GM19397 (cell line): ENCODE measurements at regions not wholly inside any gene's neighbourhood (a gene's known extent, or its start where the extent isn't known, plus 50 kb on each side); places are given as distances from the start of the nearest gene placed in this dataset.
"Not testable (repeated sequence)": the region's sequence is repeated elsewhere in the genome, so short reads cannot be mapped to it uniquely, and the experiment has no call there.

Experiments used
- ATAC-seq: cut with Tn5 transposase; IDR thresholded peaks from one replicate; pipeline ENCODE4 v1.9.1; 2021; ENCODE audit warnings: mild to moderate bottlenecking, moderate library complexity; ENCODE audit not compliant: unreplicated experiment

DNA sequence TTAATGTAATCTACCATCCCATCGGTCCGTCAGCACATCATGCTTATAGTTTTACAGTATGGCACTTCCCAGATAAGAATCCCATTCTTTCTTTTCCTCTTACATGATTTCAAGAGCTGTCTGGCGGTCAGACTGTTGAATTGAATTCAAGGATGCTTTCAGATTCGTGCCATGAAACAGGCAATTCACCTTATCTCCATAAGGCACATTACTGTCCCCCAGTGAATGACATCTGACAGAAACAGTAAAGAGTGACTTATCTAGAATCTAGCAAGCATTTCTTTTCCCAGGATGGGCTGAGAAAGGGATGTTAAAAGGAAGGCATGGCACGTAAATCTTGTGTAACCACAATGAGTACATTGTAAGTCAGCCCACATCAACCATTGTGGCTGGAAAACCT, 61.1 kb upstream of the SEM1 start:
- ATAC-seq, result no peak

DNA sequence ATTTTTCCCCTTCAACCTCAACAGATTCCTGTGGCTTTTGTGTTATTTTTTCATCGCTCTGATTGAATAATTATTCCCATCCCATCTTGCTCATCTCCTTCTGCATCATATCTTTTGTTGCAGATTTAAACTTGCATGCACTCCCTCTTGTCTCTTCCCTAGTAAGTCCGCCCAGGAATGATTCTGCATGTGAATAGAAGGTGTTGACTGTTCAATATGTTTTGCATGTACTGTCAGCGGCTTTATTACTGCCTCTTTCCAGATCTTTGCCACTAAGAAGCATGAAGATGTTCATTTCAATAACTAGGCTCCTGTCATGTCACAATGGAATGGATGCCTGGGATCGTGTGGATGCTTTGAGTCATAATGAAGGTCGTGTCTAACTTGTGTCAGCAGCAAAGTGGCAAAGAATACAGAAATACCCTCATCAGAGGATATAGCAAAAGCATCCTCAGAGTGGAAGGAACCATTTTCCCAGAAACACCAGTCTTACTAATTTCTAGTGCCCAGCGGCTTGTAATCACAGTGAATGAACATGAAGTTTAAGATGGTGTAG, 62.6 kb upstream of the SEM1 start:
- ATAC-seq, result no peak

DNA sequence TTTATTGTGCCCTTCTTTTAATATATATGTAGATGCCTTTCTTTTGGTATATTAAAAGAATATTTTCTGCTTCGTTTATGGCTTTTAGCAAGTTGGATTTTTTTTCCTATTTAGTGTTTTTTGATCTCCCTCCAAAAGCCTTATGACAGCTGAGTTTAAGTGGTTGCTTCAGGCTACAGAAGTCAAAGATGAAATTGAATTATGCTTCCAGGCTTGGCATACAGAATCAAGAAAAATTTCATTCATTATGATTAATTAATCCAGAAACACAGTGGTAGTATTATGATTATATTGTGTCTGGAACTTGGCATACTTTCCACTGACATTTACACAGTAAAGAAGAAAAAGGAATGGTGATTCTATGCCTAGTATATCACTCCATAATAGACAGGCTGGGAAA, 63.8 kb upstream of the SEM1 start:
- ATAC-seq, result no peak

DNA sequence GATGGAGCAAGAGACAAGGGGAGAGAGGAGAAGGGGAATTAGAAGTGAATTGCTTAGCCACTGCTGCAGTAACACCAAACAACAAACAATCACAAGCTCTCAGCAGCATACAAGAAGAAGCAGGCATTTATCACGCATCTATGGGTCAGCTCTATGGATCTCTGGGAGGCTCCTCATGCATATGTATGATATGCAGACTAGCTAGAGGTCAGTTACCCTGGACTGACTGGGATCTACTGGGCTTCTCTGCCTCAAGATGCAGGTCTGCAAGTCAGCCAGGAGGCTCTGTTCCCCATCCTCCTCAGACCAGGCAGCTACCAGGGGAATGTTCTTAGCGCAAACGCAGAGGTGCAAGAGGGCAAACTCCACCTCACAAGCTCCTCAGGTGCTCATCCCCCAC, 64.7 kb upstream of the SEM1 start:
- no peak for ATAC-seq

DNA sequence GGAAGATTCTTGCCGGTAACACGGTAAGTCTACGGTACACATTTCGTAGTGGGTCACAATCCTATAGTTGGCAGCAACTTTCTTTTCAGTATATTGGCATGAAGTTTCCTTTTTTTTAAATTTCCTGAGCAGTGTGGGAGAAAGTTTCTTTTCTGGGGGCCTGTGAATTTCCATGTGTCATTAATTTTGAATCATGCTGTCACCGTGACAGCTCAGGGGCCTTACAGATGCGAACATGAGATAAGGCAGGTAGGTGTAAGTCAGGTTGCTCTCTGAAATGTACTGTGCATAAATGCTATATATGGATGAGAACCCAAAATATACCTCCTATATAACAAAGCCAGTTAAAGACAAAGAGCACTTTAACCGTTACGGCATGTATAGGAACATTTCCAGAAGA, 65.4 kb upstream of the SEM1 start:
- no peak for ATAC-seq

DNA sequence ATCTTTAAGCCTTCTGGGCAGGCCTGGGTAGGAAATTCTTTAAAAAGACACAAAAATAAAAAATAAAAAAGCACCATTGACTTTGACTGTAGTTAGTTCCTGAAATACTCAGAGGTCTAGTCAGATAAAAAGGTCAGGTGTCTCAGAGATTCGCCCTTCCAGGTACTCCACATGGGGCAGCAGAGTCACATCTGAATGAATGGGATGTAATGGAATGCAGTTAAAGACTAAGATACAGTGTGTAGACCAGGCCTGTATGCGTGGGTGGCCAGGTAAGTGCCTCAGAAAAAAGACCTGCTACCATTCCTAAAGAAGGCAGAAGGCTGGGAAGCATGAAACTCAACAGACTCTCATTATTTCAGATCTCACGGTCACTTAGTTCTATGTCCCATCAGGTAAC, 68.6 kb upstream of the SEM1 start:
- no peak for ATAC-seq

DNA sequence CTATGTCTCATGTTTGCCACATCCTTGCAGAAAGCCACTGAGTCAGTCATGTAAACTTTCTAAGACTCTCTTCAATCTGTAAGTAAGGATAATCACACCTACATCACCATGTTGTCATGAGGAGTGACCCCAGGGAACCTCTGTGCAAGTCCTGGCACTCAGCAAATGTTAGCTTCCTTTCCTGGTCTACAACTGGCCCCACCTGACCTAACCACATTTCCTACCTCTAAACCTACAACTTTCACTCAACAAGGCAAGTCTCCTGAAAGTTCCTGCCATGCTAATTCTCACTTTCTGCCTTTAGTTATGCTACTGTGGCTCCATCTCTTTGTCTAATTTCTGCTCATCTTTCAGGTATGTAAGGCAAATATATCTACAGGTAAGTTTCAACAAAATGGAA, 72.3 kb upstream of the SEM1 start:
- no peak for ATAC-seq

DNA sequence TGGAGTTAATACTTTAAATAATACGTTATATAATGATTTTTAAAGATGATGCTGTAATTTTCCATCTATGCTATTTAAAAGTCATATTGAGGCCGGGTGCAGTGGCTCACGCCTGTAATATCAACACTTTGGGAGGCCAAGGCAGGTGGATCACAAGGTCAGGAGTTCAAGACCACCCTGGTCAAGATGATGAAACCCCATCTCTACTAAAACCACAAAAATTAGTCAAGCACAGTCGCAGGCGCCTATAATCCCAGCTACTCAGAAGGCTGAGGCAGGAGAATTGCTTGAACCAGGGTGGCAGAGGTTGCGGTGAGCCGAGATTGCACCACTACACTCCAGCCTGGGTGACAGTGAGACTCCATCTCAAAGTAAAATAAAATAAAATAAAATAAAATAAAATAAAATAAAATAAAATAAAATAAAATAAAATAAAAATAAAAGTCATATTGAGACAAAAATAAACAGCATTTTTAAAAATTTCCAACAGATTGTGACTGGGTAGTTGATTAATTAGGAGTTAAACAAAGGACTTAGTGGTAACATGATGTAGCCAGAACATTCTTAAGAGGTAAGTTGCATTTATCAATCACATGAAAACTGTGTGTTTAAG, 73.1 kb upstream of the SEM1 start:
- not testable (repeated sequence) for ATAC-seq

DNA sequence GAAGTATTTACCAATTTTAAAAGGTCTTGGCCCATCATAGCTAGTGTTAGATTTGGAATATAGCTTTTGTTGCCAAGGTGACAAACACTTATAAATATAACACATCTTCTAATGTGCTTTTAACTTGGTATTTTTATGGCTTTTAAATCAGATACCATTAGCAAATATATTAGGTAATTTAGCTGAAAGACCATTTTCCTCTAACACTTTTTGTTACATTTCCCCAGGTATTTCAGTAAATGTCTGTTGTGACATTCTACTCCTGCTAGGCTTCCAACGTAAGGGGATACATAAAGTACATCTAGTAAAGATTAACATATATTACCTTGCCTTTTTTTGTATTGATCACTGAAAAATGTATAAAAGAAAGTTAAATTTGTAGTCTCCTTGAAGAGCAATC, 75.0 kb upstream of the SEM1 start:
- ATAC-seq, result no peak

DNA sequence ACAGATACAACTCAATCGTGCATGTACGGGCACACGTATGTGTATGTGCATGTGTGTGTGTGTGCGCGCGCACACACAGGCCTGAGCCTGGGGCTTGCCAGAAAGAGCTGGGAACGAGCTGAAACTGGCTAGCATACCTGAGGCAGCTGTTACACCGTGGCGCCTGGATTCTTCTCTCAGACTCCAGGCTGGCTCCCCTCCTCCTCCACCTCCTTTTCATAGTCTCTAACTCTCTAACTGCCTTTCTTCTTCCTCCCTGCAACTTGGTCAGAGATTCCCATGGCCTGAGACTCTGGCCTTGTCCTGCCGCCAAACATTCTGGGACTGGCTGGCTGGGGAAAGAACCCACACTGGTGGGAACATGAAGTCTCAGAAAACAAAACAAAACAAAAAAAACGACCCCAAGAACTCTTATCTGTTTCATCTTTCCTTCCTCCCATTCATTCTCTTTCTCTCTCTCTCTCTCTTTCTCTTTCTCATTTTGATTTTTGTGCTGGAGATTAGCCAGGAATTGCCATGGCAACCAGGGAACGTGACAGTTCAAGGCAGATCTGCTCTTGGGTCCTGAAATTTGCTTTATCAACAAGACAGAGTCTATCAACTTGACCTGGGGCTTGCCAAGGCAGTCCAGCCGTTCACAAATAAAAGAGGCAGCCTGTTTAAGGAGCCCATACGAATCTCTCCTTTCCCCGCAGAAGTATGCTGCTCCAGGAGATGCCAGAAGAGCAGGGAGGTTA, 76.8 kb upstream of the SEM1 start:
- no peak for ATAC-seq

DNA sequence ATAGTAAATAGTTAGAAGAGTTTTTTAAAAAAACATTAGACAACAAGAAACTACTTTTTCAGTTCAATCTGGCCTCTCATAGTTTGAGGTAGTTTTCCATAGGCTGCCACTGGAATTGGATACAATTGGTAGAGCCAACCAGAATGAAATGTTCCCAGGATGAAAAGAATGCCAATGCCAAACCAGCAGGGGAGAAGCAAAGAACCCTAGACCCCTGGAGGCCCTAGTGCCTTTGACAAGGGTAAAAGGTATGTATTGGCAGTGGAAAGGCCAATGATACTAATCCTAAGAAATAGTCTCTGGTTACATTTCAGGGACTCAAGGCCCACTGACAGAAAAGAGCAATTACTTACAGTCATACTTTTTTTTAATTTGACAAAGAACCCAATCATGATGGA, 77.4 kb upstream of the SEM1 start:
- no peak for ATAC-seq

DNA sequence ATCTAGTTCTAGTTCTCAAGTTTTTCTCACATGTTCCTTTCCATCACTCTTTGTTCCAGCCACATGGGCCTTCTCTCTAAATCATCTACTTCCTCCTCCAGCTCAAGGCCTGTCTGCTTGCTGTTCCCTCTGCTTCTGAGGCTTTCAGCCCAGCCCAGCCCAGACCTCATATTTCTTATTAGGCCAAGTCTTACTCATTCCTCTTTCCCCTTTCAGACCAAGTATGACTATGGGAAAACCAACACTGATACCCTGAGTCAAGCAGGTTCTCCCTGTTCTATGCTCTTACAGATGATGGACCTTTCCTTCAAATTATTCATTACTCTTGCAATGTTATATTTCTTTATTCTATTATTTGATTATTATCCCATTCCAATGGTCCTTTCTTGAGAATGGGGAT, 80.3 kb upstream of the SEM1 start:
- no peak for ATAC-seq

DNA sequence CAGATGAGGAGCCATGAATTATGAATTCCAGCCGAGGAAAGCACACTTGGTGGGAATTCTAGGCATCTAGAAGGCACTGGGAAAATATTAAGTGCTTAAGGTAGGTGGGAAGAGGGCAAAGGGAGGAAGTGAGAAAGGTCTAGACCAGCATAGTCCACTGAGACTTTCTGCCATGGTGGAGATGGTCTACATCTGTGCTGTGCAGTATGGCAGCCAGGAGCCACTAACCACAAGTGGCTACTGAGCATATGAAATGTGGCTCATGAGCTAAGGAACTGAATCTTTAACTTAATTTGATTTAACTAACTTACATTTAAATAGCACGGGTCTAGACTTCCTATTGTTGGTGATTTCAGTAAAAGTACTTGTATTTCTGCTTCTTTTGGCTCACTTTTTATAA, 82.5 kb upstream of the SEM1 start:
- no peak for ATAC-seq

DNA sequence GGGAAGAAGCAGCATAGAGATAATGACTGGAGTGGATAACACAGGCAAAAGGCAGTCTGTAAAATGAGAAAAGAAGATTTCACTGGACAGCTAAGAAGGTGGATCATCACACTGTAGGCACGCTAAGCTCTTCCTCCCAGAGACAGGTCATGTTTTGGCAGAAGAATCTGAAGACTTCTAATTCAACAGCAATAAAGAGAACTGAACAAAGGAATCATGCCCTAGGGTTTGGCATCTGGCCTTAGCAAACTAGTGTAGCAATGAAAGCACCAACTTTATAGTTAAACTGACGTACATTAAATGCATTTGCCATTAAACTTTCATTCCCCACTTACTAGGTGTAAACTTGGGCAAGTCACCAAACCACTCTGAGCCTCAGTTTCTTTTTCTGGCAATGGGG, 84.4 kb upstream of the SEM1 start:
- no peak for ATAC-seq

DNA sequence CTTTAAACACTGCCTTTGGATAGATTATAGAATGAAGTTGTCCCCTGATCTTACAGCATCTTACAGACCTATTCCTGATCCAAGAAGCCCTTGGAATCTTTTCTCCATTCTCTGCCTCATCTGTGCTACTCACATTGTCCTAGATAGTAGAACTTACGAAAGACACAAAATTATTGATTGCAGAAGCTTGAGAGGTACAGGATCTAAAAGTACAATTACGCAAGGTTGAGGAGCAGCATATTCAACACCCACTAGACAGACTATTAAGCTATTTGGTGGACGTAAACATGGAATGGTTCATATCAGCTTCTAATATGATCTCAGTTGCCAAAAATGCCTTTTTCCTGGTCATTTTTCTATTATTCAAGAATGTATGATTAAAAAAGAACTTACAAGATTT, 90.5 kb upstream of the SEM1 start:
- no peak for ATAC-seq

DNA sequence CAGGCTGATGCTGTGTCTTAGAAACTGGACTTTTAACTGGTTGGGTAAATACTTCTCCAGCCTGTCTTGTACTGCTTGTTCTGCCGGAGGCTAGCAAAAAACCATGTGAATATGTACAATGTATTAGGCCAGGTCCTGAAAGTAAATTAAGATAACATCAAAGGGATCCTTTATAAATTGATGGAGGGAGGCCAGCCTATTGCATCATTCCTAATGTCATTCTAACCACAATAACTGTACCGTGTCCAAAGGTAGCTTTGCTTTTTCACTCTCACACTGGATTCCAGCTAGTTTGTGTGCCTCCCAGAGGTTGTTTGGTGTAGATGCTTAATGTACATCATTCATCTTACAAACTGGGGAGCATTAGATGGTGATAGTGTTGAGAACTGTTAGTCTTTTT, 91.2 kb upstream of the SEM1 start:
- no peak for ATAC-seq

DNA sequence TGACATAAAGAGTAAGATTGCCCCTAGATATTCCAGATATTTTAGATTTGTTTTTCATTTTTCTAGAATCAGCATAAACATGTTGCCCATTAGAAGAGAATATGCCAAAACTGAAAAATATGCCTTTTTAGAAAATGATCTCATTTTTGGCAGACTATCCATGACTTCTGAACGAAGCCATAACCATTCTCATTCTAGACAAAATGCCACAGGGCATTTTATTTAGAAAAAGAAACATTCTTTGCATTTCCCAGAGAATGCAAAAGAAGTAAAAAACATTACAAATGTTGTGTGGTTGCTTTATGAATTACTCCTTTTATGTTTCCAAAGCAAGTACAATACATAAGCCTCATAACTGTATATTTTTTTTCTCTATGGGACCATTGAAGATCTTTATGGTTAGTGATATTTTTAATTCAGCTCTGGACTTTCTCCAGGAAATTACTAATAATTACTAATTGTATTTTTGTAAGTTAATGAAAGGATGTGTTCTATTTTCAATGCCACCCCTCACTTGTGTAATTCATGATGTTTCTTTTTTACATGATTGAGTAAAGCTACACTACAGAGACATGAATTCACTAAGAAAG, 109.6 kb upstream of the SEM1 start:
- no peak for ATAC-seq

DNA sequence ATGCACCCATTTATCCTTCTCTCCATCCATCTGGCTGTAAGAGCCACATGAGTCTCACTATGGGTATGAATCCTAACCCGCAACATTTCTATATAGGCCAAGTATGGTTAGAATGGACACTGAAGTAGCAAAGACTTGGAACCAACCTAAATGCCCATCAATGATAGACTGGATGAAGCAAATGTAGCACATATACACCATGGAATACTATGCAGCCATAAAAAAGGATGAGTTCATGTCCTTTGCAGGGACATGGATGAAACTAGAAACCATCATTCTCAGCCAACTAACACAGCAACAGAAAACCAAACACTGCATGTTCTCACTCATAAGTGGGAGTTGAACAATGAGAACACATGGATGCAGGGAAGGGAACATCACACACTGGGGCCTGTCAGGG, 111.5 kb upstream of the SEM1 start:
- ATAC-seq, result not testable (repeated sequence)

DNA sequence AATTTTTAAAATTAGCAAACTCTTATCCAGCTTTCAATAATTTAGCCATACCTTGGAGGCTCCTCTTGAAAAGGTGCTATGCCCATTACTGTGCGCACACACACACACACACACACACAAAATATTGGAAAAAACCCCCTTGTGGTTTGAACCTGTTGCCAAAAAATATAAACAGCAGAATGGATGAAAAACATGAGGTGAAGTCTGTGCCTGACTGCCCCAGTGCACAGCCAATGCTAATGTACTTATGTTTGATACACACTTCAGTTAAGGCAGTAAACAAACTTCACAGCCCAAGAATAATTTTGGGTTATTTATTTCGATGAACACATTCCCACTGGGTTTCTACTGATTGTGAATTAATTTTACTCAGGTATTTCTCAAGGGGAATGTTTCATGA, 113.2 kb upstream of the SEM1 start:
- no peak for ATAC-seq

DNA sequence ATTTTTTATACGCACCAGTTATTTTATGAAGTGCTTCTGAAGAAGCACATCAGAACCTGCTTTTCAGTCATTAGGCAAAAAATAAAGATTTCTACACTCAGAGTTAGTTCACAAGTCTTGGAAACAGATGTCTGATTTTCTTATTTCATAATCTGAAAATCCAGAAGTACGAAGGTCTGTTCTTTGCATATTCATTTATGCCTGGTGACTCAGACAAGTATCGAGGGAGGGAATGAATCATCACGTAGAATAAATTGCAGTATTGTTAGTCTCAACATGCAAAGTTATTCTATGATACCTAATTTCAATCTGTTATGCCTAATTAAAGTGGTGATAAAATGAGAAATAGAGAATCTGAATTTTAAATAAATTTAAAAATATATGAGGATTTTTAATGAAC, 113.6 kb upstream of the SEM1 start:
- ATAC-seq, result no peak

DNA sequence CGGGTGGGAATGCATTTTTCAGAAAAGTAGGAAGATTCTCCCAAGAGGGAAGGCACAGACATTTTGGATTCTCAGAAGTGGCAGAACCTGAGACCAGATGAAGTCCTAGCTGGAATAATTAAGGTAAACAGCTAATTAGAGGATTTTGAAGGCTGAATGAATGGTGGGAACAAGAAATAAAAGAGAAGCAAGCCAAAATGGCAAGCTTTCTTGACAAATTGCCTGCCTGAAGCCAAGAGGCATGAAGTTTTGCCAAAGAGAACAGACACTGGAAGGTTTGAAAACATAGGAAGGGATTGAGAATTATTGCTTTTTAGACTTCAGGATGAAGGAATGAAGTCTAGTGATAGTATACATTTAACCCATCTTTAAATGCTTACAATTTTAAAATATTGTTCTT, 115.0 kb upstream of the SEM1 start:
- no peak for ATAC-seq

DNA sequence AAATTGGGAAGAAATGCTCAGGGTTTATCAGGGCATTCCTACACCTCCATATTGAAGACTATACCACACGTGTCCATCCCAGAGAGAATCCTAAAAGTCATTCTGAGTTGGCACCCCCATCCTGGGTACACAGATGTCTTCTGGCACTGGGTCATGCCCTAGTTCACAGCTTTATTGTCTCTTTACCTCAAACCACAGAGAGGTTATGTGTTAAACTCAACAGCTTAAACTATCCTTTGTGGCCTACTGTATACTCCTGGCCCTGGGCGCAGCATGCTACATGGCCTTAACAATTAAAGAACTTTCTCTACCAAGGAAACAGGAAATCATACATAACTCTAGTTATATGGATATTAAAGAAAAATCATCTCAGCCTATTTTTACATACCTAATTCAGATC, 115.6 kb upstream of the SEM1 start:
- ATAC-seq, result no peak
